NCI-H69 (cell line): ENCODE measurements at regions not wholly inside any gene's neighbourhood (a gene's known extent, or its start where the extent isn't known, plus 50 kb on each side); places are given as distances from the start of the nearest gene placed in this dataset.
A peak's percentile ranks its signal among the peaks of the same experiment; 100 is the strongest.

Experiments used
- DNase-seq: peaks from one replicate; lab custom pipeline; 2025; lab: John Stamatoyannopoulos, UW

GRCh38 chr12:127678945-127679344, 588.0 kb upstream of the TMEM132C start:
- no peak for DNase-seq

GRCh38 chr12:127680516-127680915, 586.5 kb upstream of the TMEM132C start:
- no peak for DNase-seq

- no peak for DNase-seq
These were observed 585.7 kb upstream of the TMEM132C start for GRCh38 chr12:127681151-127681754.

GRCh38 chr12:127685491-127685890, 581.5 kb upstream of the TMEM132C start:
- DNase-seq = no peak

GRCh38 chr12:127685931-127686330, 581.0 kb upstream of the TMEM132C start:
- DNase-seq = no peak

- no peak for DNase-seq
These were observed 579.8 kb upstream of the TMEM132C start for GRCh38 chr12:127687181-127687580.

GRCh38 chr12:127688906-127689428, 578.0 kb upstream of the TMEM132C start:
- DNase-seq = no peak

GRCh38 chr12:127690161-127690560, 576.8 kb upstream of the TMEM132C start:
- peak; percentile 6 for DNase-seq

GRCh38 chr12:127696963-127697362, 570.0 kb upstream of the TMEM132C start:
- DNase-seq = no peak

GRCh38 chr12:127703026-127703425, 563.9 kb upstream of the TMEM132C start:
- no peak for DNase-seq

- no peak for DNase-seq
These were observed 555.9 kb upstream of the TMEM132C start for GRCh38 chr12:127711108-127711507.

- DNase-seq = no peak
These were observed 554.4 kb upstream of the TMEM132C start for GRCh38 chr12:127712561-127712960.

GRCh38 chr12:127716166-127716565, 550.8 kb upstream of the TMEM132C start:
- no peak for DNase-seq

- DNase-seq = no peak
These were observed 549.7 kb upstream of the TMEM132C start for GRCh38 chr12:127717278-127717677.

- no peak for DNase-seq
These were observed 546.6 kb upstream of the TMEM132C start for GRCh38 chr12:127720334-127720733.

GRCh38 chr12:127722611-127723010, 544.4 kb upstream of the TMEM132C start:
- DNase-seq = no peak

GRCh38 chr12:127723251-127723650, 543.7 kb upstream of the TMEM132C start:
- no peak for DNase-seq

GRCh38 chr12:127726671-127727315, 540.2 kb upstream of the TMEM132C start:
- no peak for DNase-seq

- DNase-seq = no peak
These were observed 538.7 kb upstream of the TMEM132C start for GRCh38 chr12:127728285-127728684.

- DNase-seq = no peak
These were observed 538.2 kb upstream of the TMEM132C start for GRCh38 chr12:127728729-127729128.

GRCh38 chr12:127729381-127729780, 537.6 kb upstream of the TMEM132C start:
- no peak for DNase-seq

- DNase-seq = no peak
These were observed 535.3 kb upstream of the TMEM132C start for GRCh38 chr12:127731657-127732056.

GRCh38 chr12:127742231-127742630, 524.7 kb upstream of the TMEM132C start:
- DNase-seq = no peak
